Neuron (in vitro differentiated cells): ENCODE measurements at regions not wholly inside any gene's neighbourhood (a gene's known extent, or its start where the extent isn't known, plus 50 kb on each side); places are given as distances from the start of the nearest gene placed in this dataset.
A peak's percentile ranks its signal among the peaks of the same experiment; 100 is the strongest.
"Not testable (repeated sequence)": the region's sequence is repeated elsewhere in the genome, so short reads cannot be mapped to it uniquely, and the experiment has no call there.

ENCODE experiments used
- H2AFZ ChIP-seq: one replicate; pipeline ENCODE4 v1.6.1; 2013; ENCODE audit warnings: low read depth, mild to moderate bottlenecking, inconsistent platforms, low read length, moderate library complexity
- H3K27me3 ChIP-seq: one replicate; pipeline ENCODE4 v1.6.1; 2013; ENCODE audit warnings: low read length; ENCODE audit not compliant: insufficient read depth
- H3K36me3 ChIP-seq: one replicate; pipeline ENCODE4 v1.6.1; 2013; ENCODE audit warnings: low read length; ENCODE audit not compliant: insufficient read depth
- H3K4me1 ChIP-seq: one replicate; pipeline ENCODE4 v1.6.1; 2013; ENCODE audit warnings: low read length; ENCODE audit not compliant: insufficient read depth
- H3K4me3 ChIP-seq: 2 replicates; pipeline ENCODE4 v1.5.1; 2013; ENCODE audit warnings: mild to moderate bottlenecking, low read length, moderate library complexity
- H3K9me3 ChIP-seq: one replicate; pipeline ENCODE4 v1.6.1; 2013; ENCODE audit warnings: low read length

GRCh38 chr18:9016633-9017166, 85.8 kb upstream of the NDUFV2 start:
- Histone ChIP-seq H3K4me1 (peaks cover 16% of the 10 kb centered on the region), H3K27me3 (no peaks in the 10 kb centered on the region), H3K36me3 (no peaks in the 10 kb centered on the region), H3K9me3 (peaks cover 4% of the 10 kb centered on the region), H2AFZ (peak overlapping the region; percentile 42), H3K4me3 (no peak overlapping the region)

GRCh38 chr18:9017167-9017904, 85.2 kb upstream of the NDUFV2 start:
- Histone ChIP-seq H2AFZ (peak overlapping the region; percentile 42), H3K4me3 (no peak overlapping the region), H3K4me1 (peaks cover 16% of the 10 kb centered on the region), H3K36me3 (no peaks in the 10 kb centered on the region), H3K27me3 (no peaks in the 10 kb centered on the region), H3K9me3 (peaks cover 4% of the 10 kb centered on the region)

GRCh38 chr18:9017905-9018227, 84.6 kb upstream of the NDUFV2 start:
- no peak overlapping the region for H3K4me3 ChIP-seq
- H3K9me3 ChIP-seq, result peaks cover 4% of the 10 kb centered on the region
- H3K36me3 ChIP-seq, result no peaks in the 10 kb centered on the region
- peaks cover 16% of the 10 kb centered on the region for H3K4me1 ChIP-seq
- H2AFZ ChIP-seq, result no peak overlapping the region
- H3K27me3 ChIP-seq, result no peaks in the 10 kb centered on the region

- no peak overlapping the region for H2AFZ ChIP-seq
- H3K4me3 ChIP-seq, result no peak overlapping the region
- no peaks in the 10 kb centered on the region for H3K36me3 ChIP-seq
- H3K9me3 ChIP-seq, result peaks cover 4% of the 10 kb centered on the region
- peaks cover 16% of the 10 kb centered on the region for H3K4me1 ChIP-seq
- no peaks in the 10 kb centered on the region for H3K27me3 ChIP-seq
Observed at GRCh38 chr18:9019135-9019534, 83.4 kb upstream of the NDUFV2 start.

GRCh38 chr18:9020221-9020620, 82.3 kb upstream of the NDUFV2 start:
- H3K27me3 ChIP-seq, result no peaks in the 10 kb centered on the region
- H3K36me3 ChIP-seq, result no peaks in the 10 kb centered on the region
- H3K9me3 ChIP-seq, result peaks cover 4% of the 10 kb centered on the region
- H3K4me3 ChIP-seq, result no peak overlapping the region
- peaks cover 16% of the 10 kb centered on the region for H3K4me1 ChIP-seq
- no peak overlapping the region for H2AFZ ChIP-seq

GRCh38 chr18:9021458-9021857, 81.0 kb upstream of the NDUFV2 start:
- Histone ChIP-seq H3K9me3 (peaks cover 4% of the 10 kb centered on the region), H3K27me3 (no peaks in the 10 kb centered on the region), H3K4me3 (no peak overlapping the region), H3K4me1 (peaks cover 12% of the 10 kb centered on the region), H2AFZ (no peak overlapping the region), H3K36me3 (no peaks in the 10 kb centered on the region)

GRCh38 chr18:9022397-9023155, 79.9 kb upstream of the NDUFV2 start:
- no peak overlapping the region for H2AFZ ChIP-seq
- H3K9me3 ChIP-seq, result peaks cover 4% of the 10 kb centered on the region
- H3K36me3 ChIP-seq, result no peaks in the 10 kb centered on the region
- no peaks in the 10 kb centered on the region for H3K27me3 ChIP-seq
- peaks cover 1% of the 10 kb centered on the region for H3K4me1 ChIP-seq
- no peak overlapping the region for H3K4me3 ChIP-seq

- H3K4me3 ChIP-seq, H3K4me1 ChIP-seq: not testable (repeated sequence)
Observed at GRCh38 chr18:9024031-9024646, 78.4 kb upstream of the NDUFV2 start.

GRCh38 chr18:9025091-9025838, 77.2 kb upstream of the NDUFV2 start:
- no peaks in the 10 kb centered on the region for H3K36me3 ChIP-seq
- no peaks in the 10 kb centered on the region for H3K4me1 ChIP-seq
- H3K27me3 ChIP-seq, result no peaks in the 10 kb centered on the region
- H2AFZ ChIP-seq, result no peak overlapping the region
- no peak overlapping the region for H3K4me3 ChIP-seq
- H3K9me3 ChIP-seq, result peaks cover 2% of the 10 kb centered on the region

More at GRCh38 chr18:9024031-9024646, 78.4 kb upstream of the NDUFV2 start:
- not testable (repeated sequence) for H3K36me3 ChIP-seq, H3K27me3 ChIP-seq, H2AFZ ChIP-seq, H3K9me3 ChIP-seq

GRCh38 chr18:9029131-9029530, 73.4 kb upstream of the NDUFV2 start:
- H2AFZ ChIP-seq, result no peak overlapping the region
- no peaks in the 10 kb centered on the region for H3K27me3 ChIP-seq
- no peaks in the 10 kb centered on the region for H3K4me1 ChIP-seq
- no peaks in the 10 kb centered on the region for H3K36me3 ChIP-seq
- no peak overlapping the region for H3K4me3 ChIP-seq
- no peaks in the 10 kb centered on the region for H3K9me3 ChIP-seq

- no peaks in the 10 kb centered on the region for H3K4me1 ChIP-seq
- H2AFZ ChIP-seq, result no peak overlapping the region
- H3K36me3 ChIP-seq, result no peaks in the 10 kb centered on the region
- no peaks in the 10 kb centered on the region for H3K9me3 ChIP-seq
- H3K4me3 ChIP-seq, result no peak overlapping the region
- H3K27me3 ChIP-seq, result no peaks in the 10 kb centered on the region
Observed at GRCh38 chr18:9032519-9032918, 70.0 kb upstream of the NDUFV2 start.

- Histone ChIP-seq H3K4me1 (peaks cover 17% of the 10 kb centered on the region), H2AFZ (no peak overlapping the region), H3K9me3 (no peaks in the 10 kb centered on the region), H3K27me3 (no peaks in the 10 kb centered on the region), H3K36me3 (no peaks in the 10 kb centered on the region), H3K4me3 (no peak overlapping the region)
Observed at GRCh38 chr18:9038277-9038871, 64.1 kb upstream of the NDUFV2 start.
